AG09309 (cell line): ENCODE measurements at regions not wholly inside any gene's neighbourhood (a gene's known extent, or its start where the extent isn't known, plus 50 kb on each side); places are given as distances from the start of the nearest gene placed in this dataset.

ENCODE experiments used
- DNase-seq: peaks from one replicate; pipeline ENCODE4 v3.0.0-alpha.2; 2010; ENCODE audit warnings: low read depth
- H3K4me3 ChIP-seq: 2 replicates; pipeline ENCODE4 v1.5.1; 2011; ENCODE audit warnings: mild to moderate bottlenecking, low read depth, low read length, moderate library complexity; ENCODE audit not compliant: control insufficient read depth
- CTCF ChIP-seq: IDR thresholded peaks from 2 replicates; pipeline ENCODE4 v1.5.1; 2011; ENCODE audit warnings: mild to moderate bottlenecking, low read depth, low read length, inconsistent platforms; ENCODE audit not compliant: insufficient read depth, control insufficient read depth; ENCODE audit errors: missing control alignments

- no peak for DNase-seq
- H3K4me3 ChIP-seq = no peak overlapping the region
- TF ChIP-seq CTCF = no peak
Measured at GRCh38 chr1:50285994-50286393, 137.2 kb downstream of the DMRTA2 start.

GRCh38 chr1:50279622-50280330, 143.5 kb downstream of the DMRTA2 start:
- TF ChIP-seq CTCF = no peak
- DNase-seq = no peak
- no peak overlapping the region for H3K4me3 ChIP-seq

GRCh38 chr1:50278961-50279360, 144.3 kb downstream of the DMRTA2 start:
- DNase-seq = no peak
- H3K4me3 ChIP-seq = no peak overlapping the region
- no peak for TF ChIP-seq CTCF

GRCh38 chr1:50278410-50278809, 144.8 kb downstream of the DMRTA2 start:
- TF ChIP-seq CTCF = no peak
- DNase-seq = no peak
- no peak overlapping the region for H3K4me3 ChIP-seq

- no peak for DNase-seq
- H3K4me3 ChIP-seq = no peak overlapping the region
- TF ChIP-seq CTCF = no peak
Measured at GRCh38 chr1:50275566-50275965, 147.7 kb downstream of the DMRTA2 start.

- no peak for DNase-seq
- no peak overlapping the region for H3K4me3 ChIP-seq
- TF ChIP-seq CTCF = no peak
Measured at GRCh38 chr1:50272912-50273311, 150.3 kb downstream of the DMRTA2 start.
